ENCODE measurements at regions not wholly inside any gene's neighbourhood (a gene's known extent, or its start where the extent isn't known, plus 50 kb on each side); places are given as distances from the start of the nearest gene placed in this dataset.

DNA sequence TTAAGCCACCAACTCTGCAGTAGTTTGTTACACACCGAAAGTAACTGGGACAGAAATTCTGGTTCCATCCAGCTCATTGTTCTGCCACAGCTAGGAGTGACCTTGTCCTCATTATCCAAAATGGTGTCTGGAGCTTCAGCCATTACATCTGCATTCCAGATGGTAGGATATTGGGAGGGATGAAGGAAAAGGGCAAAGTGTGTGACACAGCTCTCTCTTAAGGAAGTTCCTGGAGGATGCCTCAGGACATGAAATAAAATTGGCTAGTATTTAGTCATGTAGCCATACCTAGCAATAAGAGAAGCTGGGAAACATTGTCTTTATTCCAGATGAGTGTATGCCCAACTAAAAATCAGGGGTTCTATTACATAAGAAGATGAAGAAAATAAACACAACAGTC, 262.0 kb downstream of the BCOR start:
- TF ChIP-seq, protein P1, sequence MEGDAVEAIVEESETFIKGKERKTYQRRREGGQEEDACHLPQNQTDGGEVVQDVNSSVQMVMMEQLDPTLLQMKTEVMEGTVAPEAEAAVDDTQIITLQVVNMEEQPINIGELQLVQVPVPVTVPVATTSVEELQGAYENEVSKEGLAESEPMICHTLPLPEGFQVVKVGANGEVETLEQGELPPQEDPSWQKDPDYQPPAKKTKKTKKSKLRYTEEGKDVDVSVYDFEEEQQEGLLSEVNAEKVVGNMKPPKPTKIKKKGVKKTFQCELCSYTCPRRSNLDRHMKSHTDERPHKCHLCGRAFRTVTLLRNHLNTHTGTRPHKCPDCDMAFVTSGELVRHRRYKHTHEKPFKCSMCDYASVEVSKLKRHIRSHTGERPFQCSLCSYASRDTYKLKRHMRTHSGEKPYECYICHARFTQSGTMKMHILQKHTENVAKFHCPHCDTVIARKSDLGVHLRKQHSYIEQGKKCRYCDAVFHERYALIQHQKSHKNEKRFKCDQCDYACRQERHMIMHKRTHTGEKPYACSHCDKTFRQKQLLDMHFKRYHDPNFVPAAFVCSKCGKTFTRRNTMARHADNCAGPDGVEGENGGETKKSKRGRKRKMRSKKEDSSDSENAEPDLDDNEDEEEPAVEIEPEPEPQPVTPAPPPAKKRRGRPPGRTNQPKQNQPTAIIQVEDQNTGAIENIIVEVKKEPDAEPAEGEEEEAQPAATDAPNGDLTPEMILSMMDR (IDR thresholded peaks at IDR 0.05; ENCODE audit: low read depth, low read length, poor library complexity, severe bottlenecking): no peak
- TF ChIP-seq EZH2phosphoT487 (IDR thresholded peaks at IDR 0.05; ENCODE audit: borderline replicate concordance, low read length): no peak

All from DOHH2 (cell line).